Activated naive CD4-positive, alpha-beta T cell treated with Interleukin-2 at 50 U/mL for 16 hours (primary cell): ENCODE measurements at regions not wholly inside any gene's neighbourhood (a gene's known extent, or its start where the extent isn't known, plus 50 kb on each side); places are given as distances from the start of the nearest gene placed in this dataset.
"Not testable (repeated sequence)": the region's sequence is repeated elsewhere in the genome, so short reads cannot be mapped to it uniquely, and the experiment has no call there.

Experiments
- DNase-seq: peaks from one replicate; pipeline ENCODE4 v3.0.0-alpha.2; 2020

DNA sequence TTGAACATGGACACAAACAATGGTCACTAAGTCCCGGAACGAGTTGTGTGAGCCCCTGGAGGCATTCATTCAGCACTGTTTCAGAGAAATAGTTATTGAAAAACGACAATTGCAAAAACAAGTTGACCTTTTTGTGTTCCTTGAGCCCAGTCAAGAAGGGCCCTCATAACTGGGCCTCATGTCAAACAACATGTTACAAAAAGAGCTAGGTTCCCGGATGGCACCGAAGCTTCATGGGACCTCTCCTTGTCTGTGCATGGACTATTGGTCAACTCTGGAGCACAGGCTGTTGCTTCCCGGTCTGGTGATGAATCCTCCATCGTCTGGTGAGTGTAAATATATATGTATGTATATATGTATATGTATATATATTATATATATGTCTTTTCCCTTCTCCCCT, 176.6 kb downstream of the ALG10 start:
- no peak for DNase-seq

DNA sequence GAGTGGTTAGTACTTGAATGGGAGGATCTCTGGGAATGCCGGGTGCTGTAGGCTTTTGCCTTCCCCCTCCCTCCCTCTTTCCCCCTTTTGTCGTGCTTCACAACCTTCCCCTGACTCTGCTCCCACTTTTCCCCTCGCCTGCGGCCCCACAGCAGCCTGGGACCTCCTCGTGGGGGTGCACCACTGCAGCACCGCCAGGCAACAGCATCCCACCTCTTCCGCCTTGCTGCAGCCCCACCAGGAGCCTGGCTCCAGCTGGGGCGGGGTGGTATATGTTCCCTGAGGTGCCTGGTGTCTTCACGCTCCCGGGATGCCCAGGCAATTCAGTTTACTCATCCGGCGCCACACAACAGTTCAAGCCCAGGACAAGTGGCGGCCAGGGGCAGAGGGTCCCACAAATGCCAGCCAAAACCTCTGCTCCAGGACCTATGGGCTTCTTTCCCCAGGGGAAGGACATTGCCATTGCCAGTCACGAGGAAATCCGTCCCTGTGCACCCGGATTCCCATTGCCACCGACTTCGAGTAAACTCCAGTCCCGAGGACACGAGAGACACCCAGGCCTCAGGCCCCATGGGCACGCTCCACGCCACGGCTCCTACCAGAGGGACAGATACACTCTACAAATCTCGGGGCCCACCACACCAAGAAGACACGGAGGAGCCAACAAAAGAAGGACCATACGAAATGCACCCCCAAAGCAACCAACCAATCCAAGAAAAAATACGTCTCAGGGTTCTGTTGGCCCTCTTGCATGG, 181.7 kb downstream of the ALG10 start:
- no peak for DNase-seq

DNA sequence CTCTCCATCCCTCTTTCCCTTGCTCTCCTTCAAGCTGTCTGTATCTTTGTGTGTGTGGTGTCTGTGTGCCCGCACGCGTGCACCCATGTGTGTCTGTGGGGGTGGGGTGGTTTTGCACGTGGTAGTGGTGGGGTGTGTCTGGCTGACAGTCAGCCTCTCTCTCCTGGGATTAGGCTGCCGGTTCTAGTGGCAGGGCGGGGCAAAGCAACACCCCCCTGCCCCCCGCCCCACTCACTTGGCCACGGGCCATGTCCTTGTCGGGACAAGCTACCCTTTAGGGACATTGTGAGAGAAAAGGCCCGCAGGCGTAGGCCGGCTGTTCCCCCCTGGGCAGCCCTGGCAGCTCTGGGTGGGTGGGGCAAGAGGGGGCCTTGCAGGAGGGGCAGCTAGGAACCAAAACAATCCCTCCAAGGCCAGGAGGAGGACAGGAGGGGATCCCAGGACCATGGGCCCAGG, 182.6 kb downstream of the ALG10 start:
- DNase-seq = no peak

DNA sequence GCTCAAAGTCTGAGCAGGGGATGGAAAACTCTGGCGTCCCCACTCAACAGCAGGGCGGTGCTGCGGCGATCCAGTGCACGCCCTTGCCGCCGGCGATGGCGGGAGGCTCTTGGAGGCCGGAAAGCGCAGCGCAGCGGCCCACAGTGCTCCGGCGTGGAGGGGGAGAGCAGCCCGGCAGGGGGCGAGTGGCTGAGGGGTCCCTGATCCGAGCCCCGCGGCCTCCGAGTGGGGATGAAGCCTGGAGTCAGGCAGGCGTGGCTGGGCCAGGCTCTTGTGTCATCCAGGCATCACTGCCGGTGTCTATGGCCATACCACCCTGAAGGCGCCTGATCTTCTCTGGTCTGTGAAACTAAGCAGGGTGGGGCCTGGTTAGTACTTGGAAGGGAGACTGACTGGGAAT, 183.1 kb downstream of the ALG10 start:
- DNase-seq = no peak

- DNase-seq = no peak
These were observed 183.9 kb downstream of the ALG10 start for GRCh38 chr12:34206061-34206785.

- no peak for DNase-seq
These were observed 185.6 kb downstream of the ALG10 start for GRCh38 chr12:34207858-34208257.

DNA sequence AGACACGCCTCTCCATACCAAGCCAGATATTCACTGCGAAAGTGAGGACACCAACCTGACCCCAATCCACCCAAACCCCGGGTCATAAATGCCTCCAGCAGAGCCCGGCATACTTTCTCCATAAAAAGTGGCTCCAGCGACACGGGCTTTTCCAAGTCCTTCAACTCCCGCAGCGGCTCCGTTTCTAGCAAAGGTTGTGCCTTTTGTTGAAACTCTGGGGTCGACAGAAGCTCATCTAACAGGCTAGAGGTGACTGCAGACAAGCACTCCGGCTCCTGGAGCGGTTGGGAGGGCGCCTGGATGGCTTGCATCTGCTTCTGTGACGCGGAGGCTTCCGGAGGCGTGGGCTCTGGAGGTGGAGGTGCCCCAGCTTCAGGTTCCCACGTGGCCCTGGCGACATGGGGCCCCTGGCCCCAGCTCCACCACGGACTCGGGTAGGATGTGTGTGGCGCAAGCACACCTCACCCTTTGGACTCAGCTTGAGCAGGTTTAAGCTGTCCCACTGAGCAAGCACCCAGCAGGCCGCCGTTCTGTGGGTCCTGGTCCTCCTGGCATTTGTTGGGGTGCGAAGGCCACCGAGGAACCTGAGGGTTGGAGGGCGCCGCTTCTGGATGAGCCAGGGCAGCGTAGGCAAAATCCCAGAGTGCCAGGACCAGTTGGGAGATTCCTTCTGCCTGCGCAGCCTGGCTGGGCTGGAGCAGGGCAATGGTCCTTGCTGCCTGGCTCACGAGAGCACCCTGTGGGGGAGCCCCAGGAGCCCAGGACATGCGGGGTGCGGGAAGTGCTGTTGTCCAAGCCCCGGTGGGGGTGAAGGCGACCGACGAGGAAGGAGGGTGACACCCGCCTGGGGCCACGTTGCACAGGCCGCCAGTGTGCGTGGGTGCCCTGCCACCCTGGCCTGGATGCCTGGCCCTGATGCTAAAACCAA, 186.3 kb downstream of the ALG10 start:
- no peak for DNase-seq

- no peak for DNase-seq
These were observed 187.1 kb downstream of the ALG10 start for GRCh38 chr12:34209259-34209835.

- DNase-seq = no peak
These were observed 187.9 kb downstream of the ALG10 start for GRCh38 chr12:34210183-34210582.

GRCh38 chr12:34210689-34211530, 188.6 kb downstream of the ALG10 start:
- no peak for DNase-seq

DNA sequence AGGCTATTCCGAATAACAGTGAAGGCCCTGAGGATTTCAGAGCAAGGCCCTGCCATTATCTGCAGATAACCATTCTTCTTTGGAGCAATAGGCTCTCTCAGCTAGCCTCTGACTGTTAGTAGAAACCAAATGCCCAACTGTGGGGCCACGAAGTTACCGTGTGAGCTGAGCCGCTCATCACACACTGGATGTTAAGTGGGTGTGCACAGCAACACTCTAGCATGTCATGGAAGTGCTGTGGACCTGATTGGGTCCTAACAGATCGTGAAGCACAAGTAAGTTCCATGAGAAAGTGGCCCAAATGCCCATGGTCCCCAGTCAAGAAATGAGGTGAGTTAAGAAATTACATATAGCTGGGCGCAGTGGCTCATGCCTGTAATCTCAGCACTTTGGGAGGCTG, 190.4 kb downstream of the ALG10 start:
- no peak for DNase-seq

DNA sequence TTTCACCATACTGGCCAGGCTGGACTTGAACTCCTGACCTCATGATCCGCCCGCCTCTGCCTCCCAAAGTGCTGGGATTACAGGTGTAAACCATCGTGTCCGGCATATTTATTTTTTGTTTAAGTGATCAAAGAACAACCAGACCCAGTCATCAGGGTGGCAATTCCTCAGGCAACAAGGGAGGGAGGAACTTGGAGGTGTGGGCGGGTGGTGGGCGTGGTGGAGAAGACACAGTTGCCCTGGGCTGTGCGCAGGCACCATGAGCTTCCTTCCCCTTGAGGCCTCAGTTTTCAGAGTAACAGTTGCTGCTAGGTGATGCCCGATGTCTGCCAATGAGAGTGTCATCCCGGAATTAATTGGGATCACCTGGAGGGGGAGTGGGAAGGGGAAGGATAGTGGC, 191.7 kb downstream of the ALG10 start:
- DNase-seq = no peak

DNA sequence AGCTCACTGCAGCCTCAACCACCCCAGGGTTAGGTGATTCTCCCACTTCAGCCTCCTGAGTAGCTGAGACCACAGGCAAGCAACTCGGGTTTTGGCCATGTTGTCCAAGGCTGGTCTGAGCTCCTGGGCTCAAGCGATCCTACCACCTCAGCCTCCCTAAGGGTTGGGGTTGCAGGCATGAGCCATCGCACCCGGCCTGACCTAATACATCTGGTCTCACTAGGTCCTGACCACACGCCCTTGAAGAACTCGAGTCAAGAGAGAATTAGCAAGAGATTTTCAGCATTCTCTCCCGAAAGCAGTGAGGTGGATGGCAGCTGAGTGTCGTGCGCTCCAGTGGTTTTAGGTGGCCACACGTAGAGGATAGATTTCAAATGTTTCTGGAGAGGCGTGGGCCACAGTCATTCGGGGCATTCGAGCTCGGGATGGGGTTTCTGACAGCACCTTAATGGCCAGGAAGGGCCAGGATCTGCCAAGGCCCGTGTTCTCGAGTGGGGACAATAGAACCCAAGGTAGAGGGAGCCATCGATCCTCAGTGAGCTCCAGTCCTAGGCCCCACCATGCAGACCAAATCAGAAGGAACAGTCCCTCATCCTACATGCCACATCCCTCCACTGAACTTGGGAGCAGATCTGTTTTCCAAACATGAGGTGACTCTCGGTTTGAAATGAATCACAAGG, 193.1 kb downstream of the ALG10 start:
- no peak for DNase-seq

GRCh38 chr12:34215893-34216285, 193.6 kb downstream of the ALG10 start:
- no peak for DNase-seq

- no peak for DNase-seq
These were observed 195.4 kb downstream of the ALG10 start for GRCh38 chr12:34217660-34218059.

GRCh38 chr12:34218193-34219045, 196.1 kb downstream of the ALG10 start:
- peak; percentile 66 for DNase-seq

DNA sequence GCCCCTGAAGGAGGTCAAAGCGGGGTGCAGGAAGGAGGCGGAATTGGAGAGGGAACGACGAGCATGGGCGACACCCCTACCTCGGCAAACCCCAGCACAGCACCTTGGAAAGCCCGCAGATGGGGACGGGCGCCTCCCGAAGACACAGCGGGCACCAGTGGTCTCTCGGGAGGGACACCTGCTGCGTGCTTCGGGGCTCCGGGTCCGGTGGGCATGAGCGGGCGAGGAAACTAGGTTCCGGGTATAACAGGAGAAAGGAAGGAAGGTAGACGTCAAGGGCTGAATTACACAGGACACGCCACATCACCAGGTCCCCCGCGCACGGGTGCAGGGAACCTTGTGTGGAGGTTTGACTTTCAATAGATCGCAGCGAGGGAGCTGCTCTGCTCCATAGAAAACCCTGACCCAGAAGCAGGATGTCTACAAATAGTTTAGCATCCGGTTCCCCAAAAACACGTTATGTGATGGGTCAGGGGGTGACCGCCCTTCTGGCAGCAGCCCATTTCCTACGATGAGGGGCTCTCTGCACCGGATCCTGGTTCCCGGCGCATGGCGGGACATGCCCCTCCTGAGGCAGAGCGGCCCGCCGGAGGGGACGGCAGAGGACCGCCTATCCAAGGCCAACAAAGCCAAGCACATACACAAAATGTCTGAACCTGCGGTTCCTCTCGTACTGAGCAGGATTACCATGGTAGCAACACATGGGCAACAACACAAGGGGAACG, 196.9 kb downstream of the ALG10 start:
- DNase-seq = peak; percentile 29

- DNase-seq = not testable (repeated sequence)
These were observed 197.8 kb downstream of the ALG10 start for GRCh38 chr12:34220079-34220478.

GRCh38 chr12:34223640-34224039, 201.3 kb downstream of the ALG10 start:
- DNase-seq = no peak

- not testable (repeated sequence) for DNase-seq
These were observed 203.7 kb downstream of the ALG10 start for GRCh38 chr12:34226044-34226443.
